Activated naive CD8-positive, alpha-beta T cell treated with anti-CD3 and anti-CD28 coated beads, Interleukin-2, amount 50 U/mL, for 16 hours (primary cell): ENCODE measurements at regions not wholly inside any gene's neighbourhood (a gene's known extent, or its start where the extent isn't known, plus 50 kb on each side); places are given as distances from the start of the nearest gene placed in this dataset.

Source experiments
- DNase-seq: peaks from one replicate; pipeline ENCODE4 v3.0.0-alpha.2; 2020; ENCODE audit warnings: low read depth, low spot score

DNA sequence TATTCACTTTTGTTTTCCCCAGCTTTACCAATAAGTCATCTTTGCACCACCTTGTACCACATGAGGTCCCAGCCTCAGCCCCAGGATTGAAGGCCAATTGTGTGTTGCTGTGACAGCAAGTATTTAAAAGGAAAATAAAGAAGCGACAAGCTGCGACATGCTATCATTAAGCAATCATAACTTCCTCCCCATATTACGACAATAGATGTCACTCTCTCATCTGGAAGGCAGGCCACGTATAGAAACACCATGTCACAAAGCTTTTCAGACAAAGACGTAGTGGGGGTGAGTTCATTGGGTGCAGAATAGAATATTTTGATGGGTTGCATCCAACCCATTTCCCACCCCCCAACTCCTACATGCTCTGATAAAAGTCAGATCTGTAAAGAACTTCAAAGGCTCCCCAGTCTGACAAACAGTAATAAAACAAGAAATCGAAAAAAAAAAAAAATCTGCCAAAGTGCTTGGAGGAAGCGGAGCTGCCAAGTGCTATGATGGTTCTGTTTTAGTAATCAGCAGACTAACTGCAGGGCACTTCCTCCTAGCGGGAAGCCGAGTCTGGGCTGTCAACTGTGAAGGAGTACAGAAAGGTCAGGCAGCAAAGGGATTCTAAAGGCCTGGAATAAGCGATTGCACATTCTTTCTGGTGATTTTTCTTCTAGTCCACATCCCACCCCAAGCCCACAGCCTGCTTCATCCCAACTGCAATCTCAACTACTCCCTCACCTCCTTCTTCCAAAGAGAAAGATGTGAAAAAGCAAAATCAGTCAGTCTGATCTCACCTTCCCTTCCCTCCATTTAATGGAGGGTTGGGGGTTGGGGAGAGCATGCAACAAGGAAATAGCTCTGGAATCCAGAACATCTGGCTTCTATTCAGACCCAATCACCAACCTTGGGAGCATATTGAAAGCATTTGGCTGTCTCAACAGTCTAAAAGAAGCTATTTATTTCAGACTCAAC, 131.4 kb upstream of the UBASH3B start:
- DNase-seq, result no peak

- no peak for DNase-seq
Observed at GRCh38 chr11:122521626-122522025, 133.9 kb upstream of the UBASH3B start.

- no peak for DNase-seq
Observed at GRCh38 chr11:122517403-122518379, 137.8 kb upstream of the UBASH3B start.

GRCh38 chr11:122516686-122517085, 138.8 kb upstream of the UBASH3B start:
- DNase-seq, result no peak

DNA sequence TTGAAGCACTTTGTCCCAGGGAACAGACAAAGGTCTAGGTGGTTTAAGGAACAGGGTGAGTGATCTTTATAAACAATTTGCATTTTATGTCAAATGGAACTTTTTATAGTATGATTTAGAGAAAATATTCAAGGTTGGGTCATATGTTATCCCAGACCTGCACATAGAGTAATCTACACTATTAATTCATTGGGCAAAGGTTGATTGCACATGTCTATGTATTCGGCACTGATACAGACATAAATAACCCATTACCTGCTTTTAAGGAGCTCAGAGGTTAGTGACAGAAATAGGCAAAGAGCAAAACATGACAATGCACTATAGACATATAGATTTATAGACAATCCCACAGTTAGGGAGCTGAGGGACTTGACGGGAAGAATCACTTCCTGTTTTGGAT, 141.5 kb upstream of the UBASH3B start:
- DNase-seq, result no peak

DNA sequence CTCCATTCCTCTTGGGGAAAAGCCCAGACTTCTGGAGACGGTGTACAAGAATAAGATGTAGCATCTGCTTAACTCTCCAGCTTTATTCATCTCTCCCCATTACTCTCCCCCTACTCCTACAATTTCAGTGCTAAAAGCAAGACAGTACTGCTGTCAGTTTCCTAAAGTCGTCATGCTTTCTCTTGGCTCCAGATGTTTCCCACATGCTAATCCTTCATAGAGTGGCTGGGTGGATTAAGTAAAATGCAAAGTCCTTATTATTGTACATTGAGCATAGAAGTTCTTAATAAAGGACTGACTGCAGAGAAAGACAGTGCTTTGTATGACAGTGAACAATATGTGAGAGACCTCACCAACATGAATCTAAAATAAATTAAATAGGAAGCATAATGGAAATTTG, 142.2 kb upstream of the UBASH3B start:
- DNase-seq, result no peak

DNA sequence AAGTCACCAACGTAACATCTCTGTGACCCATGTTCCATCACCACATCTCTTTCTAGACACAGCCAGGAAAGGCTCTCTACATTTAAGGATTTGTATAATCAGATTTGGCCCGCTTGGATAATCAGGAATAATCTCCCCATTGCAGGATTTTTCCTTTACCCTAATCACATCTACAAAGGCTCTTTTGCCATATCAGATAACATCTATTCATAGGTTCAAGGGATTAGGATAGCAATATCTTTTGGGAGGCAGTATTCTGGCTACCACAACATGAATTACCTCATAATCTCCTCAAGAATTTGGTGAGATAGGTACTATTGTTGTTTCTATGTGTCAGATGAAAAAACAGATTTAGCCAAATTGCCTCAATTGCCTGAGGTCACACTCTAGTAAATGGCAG, 142.8 kb upstream of the UBASH3B start:
- no peak for DNase-seq

DNA sequence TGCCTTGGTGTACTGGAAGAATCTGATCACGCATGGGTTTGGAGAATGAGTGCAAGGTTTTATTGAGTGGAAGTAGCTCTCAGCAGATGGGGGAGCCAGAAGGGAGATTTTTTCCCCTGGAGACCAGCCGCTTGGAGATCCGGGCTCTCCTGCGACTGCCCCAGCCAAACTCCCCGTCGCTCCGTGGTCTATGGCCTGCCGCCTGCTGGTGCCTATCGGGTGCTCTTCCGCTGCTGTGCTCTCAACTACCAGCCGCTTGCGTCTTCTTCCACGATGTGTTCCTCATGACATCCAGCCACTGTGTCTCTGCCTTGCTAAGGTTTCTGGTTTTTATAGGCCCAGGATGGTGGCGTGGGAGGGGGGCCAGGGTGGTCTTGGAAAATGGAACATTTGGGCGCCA, 145.6 kb upstream of the UBASH3B start:
- no peak for DNase-seq

GRCh38 chr11:122509091-122509490, 146.4 kb upstream of the UBASH3B start:
- DNase-seq, result no peak

GRCh38 chr11:122505304-122506006, 150.1 kb upstream of the UBASH3B start:
- DNase-seq, result no peak

DNA sequence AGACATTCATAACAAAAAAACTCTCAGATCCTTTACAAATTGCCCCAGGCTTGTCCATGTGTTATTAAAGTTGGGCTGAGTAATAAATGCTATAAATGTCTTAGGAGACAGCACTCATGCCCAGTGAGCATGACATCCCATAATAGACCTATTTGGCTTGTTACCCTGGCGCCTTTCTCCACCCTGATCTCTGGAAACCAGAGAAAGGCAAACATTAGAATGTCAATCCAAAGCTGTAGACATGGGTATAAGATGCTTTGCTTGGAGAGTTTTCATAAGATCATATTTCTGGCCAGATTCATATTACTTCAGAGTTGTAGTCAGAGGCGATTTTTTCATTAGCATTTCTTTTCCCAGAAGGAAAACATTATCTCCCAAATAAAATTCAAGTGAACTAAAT, 161.3 kb upstream of the UBASH3B start:
- DNase-seq, result no peak

- no peak for DNase-seq
Observed at GRCh38 chr11:122491509-122491908, 164.0 kb upstream of the UBASH3B start.

GRCh38 chr11:122488892-122489706, 166.4 kb upstream of the UBASH3B start:
- no peak for DNase-seq

- no peak for DNase-seq
Observed at GRCh38 chr11:122487669-122488068, 167.9 kb upstream of the UBASH3B start.

DNA sequence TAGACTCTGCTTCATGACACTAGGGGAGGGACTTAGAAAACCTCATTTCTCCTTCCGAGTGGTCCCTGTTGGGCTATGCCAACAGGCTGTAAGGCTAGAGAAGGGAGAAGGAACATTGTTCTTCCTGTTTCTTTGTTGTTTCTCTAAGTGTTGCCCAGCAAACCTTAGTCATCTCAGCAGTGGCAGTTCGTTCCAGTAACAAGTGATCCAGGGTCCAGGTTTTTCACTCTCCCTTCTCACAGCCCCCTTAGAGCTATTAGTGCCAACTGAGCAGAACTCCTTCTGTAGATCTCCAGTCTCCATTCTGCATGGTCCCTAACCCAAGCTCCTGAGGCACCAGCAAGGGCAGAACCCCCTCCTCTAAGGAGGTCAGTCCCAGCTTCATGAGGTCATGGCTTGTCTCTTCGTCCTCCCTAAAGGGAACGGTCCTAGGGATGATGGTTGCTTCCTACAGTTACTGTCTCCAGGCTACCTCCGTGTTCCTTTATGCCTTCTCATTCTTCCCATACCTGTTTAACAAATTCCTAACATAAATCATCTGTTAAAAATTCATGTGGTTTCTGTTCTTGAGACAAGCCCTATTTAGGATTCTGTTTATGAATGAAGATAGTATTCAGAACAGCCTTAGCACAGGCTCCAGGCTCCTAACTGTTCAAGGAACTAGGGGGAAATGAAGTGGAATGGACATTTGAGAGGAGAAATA, 168.6 kb upstream of the UBASH3B start:
- no peak for DNase-seq

GRCh38 chr11:122478986-122479385, 176.5 kb upstream of the UBASH3B start:
- no peak for DNase-seq

GRCh38 chr11:122468965-122469364, 186.6 kb upstream of the UBASH3B start:
- no peak for DNase-seq

- DNase-seq, result no peak
Observed at GRCh38 chr11:122463530-122463929, 192.0 kb upstream of the UBASH3B start.

DNA sequence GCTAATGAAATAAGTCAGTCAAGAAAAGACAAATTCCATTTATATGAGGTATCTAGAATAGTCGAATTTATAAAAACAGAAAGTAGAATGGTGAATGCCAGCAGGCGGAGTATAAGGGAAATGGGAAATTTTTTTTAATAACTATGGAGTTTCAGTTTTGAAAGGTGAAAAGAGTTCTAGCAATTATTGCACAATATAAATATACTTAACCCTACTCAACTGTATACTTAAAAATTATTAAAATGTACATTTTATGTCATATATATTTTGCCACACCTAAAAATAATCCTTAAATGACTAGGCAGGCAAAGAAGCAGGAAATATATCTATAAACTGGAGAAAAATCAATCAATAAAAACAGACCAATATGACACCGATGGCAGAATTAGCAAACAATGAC, 196.5 kb upstream of the UBASH3B start:
- no peak for DNase-seq

DNA sequence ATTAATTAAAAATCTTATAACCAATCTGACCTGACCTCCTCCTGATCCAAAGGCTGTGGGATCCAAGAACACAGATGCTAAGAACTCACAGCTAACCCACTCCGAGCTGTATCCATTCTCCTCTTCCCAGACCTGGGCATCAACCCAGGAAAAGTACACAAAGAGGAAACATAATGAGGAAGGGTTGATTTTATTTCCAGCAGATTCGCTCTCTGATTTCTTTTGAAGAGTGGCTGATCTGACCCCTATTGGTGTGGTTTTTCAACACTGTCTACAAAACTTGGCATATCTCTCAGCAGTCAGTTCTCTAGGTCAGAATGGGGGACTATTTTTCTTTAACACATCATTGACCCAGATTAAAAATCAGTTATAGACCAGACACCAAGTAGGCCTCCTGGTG, 201.9 kb upstream of the UBASH3B start:
- no peak for DNase-seq
